SK-N-SH treated with all-trans-retinoic acid at 6 μM for 48 hours (cell line): ENCODE measurements at regions not wholly inside any gene's neighbourhood (a gene's known extent, or its start where the extent isn't known, plus 50 kb on each side); places are given as distances from the start of the nearest gene placed in this dataset.

Experiments used
- ATAC-seq: fragments of 200-7000 bp; cut with Tn5 transposase; 3 replicates; pipeline ENCODE4 v1.9.1; 2020; ENCODE audit warnings: mild to moderate bottlenecking, moderate library complexity
- ARNTL ChIP-seq: fragments of 450-650 bp; formaldehyde crosslinking; IDR thresholded peaks from 2 replicates; pipeline ENCODE4 v1.5.0; 2020; ENCODE audit warnings: low read depth, mild to moderate bottlenecking, moderate library complexity, borderline replicate concordance
- BACH2 ChIP-seq: fragments of 250-450 bp; sonication (Bioruptor Pico); IDR thresholded peaks from 2 replicates; pipeline ENCODE4 v1.9.0; 2021; ENCODE audit warnings: mild to moderate bottlenecking, borderline replicate concordance
- CREB5 ChIP-seq: fragments of 250-450 bp; sonication (Bioruptor Pico); IDR thresholded peaks from 2 replicates; pipeline ENCODE4 v1.5.1; 2020; ENCODE audit warnings: low read depth, mild to moderate bottlenecking, moderate library complexity
- CSDC2 ChIP-seq: fragments of 250-450 bp; sonication (Bioruptor Pico); IDR thresholded peaks from 2 replicates; pipeline ENCODE4 v1.5.0; 2020; ENCODE audit warnings: mild to moderate bottlenecking, moderate library complexity
- ESRRG ChIP-seq: fragments of 250-450 bp; sonication (Bioruptor Pico); IDR thresholded peaks from 2 replicates; pipeline ENCODE4 v1.6.1; 2021; ENCODE audit warnings: mild to moderate bottlenecking
- GLIS3 ChIP-seq: fragments of 250-450 bp; sonication (Bioruptor Pico); IDR thresholded peaks from 2 replicates; pipeline ENCODE4 v1.5.0; 2020; ENCODE audit warnings: mild to moderate bottlenecking, moderate library complexity
- ISL1 ChIP-seq: fragments of 250-450 bp; sonication (Bioruptor Pico); IDR thresholded peaks from 2 replicates; pipeline ENCODE4 v2.1.2; 2022; ENCODE audit warnings: mild to moderate bottlenecking, moderate library complexity
- OSR1 ChIP-seq: fragments of 250-450 bp; sonication (Bioruptor Pico); IDR thresholded peaks from 2 replicates; pipeline ENCODE4 v1.8.0; 2022; ENCODE audit warnings: moderate library complexity, mild to moderate bottlenecking, inconsistent platforms
- PPARA ChIP-seq: fragments of 250-450 bp; sonication (Bioruptor Pico); IDR thresholded peaks from 2 replicates; pipeline ENCODE4 v1.5.0; 2020; ENCODE audit warnings: mild to moderate bottlenecking, borderline replicate concordance
- RARB ChIP-seq: fragments of 250-450 bp; sonication (Bioruptor Pico); IDR thresholded peaks from 2 replicates; pipeline ENCODE4 v1.8.0; 2021; ENCODE audit warnings: mild to moderate bottlenecking, moderate library complexity
- TCF4 ChIP-seq: fragments of 250-450 bp; sonication (Bioruptor Pico); IDR thresholded peaks from 2 replicates; pipeline ENCODE4 v1.8.0; 2021; ENCODE audit warnings: mild to moderate bottlenecking, moderate library complexity, borderline replicate concordance
- TOX ChIP-seq: fragments of 250-450 bp; sonication (Bioruptor Pico); IDR thresholded peaks from 2 replicates; pipeline ENCODE4 v1.8.0; 2021; ENCODE audit warnings: mild to moderate bottlenecking, moderate library complexity, borderline replicate concordance
- TSHZ2 ChIP-seq: fragments of 250-450 bp; sonication (Bioruptor Pico); IDR thresholded peaks from 2 replicates; pipeline ENCODE4 v1.5.0; 2020; ENCODE audit warnings: mild to moderate bottlenecking, moderate library complexity
- ZC3H10 ChIP-seq: fragments of 250-450 bp; sonication (Bioruptor Pico); IDR thresholded peaks from 2 replicates; pipeline ENCODE4 v1.5.1; 2021; ENCODE audit warnings: mild to moderate bottlenecking, moderate library complexity
- ZFP3 ChIP-seq: fragments of 250-450 bp; sonication (Bioruptor Pico); IDR thresholded peaks from 2 replicates; pipeline ENCODE4 v1.5.0; 2020; ENCODE audit warnings: mild to moderate bottlenecking, moderate library complexity
- ZFP30 ChIP-seq: fragments of 450-650 bp; formaldehyde crosslinking; IDR thresholded peaks from 2 replicates; pipeline ENCODE4 v1.5.0; 2022; ENCODE audit warnings: mild to moderate bottlenecking, moderate library complexity
- ZNF565 ChIP-seq: fragments of 450-650 bp; formaldehyde crosslinking; conservative IDR thresholded peaks from 2 replicates; pipeline ENCODE4 v1.5.0; 2020; ENCODE audit warnings: low read depth, mild to moderate bottlenecking, moderate library complexity
- ZNF70 ChIP-seq: fragments of 450-650 bp; formaldehyde crosslinking; IDR thresholded peaks from 2 replicates; pipeline ENCODE4 v1.5.0; 2020; ENCODE audit warnings: mild to moderate bottlenecking, moderate library complexity
- ZNF8 ChIP-seq: fragments of 450-650 bp; formaldehyde crosslinking; IDR thresholded peaks from 2 replicates; pipeline ENCODE4 v1.5.0; 2020; ENCODE audit warnings: mild to moderate bottlenecking, moderate library complexity
- TF ChIP-seq, protein P1 (sequence below): fragments of 250-450 bp; sonication (Bioruptor Pico); IDR thresholded peaks from 2 replicates; pipeline ENCODE4 v1.8.0; 2020; ENCODE audit warnings: mild to moderate bottlenecking, moderate library complexity, borderline replicate concordance
- TF ChIP-seq, protein P2 (sequence below): fragments of 250-450 bp; sonication (Bioruptor Pico); IDR thresholded peaks from 2 replicates; pipeline ENCODE4 v1.5.1; 2021; ENCODE audit warnings: mild to moderate bottlenecking, moderate library complexity

GRCh38 chr6:76418560-76419223, 346.2 kb upstream of the IMPG1 start:
- no peak for TF ChIP-seq BACH2
- no peak for TF ChIP-seq ZNF70
- no peak for TF ChIP-seq TSHZ2 (CRISPR knock-in tag)
- TF ChIP-seq ZC3H10 (CRISPR knock-in tag) = no peak
- no peak for TF ChIP-seq ZNF565 (CRISPR knock-in tag)
- no peak for TF ChIP-seq ZNF8
- TF ChIP-seq GLIS3 (CRISPR knock-in tag) = no peak
- TF ChIP-seq ESRRG (CRISPR knock-in tag) = no peak
- ATAC-seq = no peak

DNA sequence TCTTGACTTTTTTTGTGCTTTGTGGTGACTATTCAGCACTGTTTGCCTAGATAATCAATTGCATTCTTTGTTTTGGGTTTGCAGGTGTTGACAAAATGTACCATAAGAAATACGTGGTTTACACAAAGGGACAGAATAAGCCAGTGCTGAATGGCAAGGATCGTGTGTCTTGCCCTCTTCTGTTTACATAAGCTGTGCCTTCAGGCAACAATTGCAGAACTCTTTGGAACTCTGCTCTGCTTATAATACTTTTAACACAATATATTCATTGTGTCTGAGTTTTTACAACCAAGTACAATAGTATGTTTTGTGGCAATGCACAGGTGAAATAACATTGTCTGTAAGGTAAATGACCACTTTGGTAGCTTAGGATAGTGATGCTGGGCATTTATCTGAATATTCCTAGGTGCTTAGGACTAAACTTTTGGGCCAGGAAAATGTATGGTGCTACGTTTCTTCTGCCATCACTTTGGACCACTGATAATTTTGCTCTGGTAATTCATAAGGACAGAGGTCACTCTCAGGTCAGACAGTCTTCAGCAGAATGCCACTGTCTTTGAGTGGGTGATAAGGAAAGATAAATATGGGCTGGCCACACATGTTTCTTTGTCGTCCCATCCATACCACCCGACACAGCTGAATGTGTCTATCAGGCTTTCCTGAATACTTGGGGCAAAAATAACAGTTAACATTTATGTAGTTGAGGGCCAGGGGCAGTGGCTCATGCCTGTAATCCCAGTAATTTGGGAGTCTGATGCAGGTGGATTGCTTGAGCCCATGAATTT, 344.6 kb upstream of the IMPG1 start:
- ATAC-seq = no peak
- no peak for TF ChIP-seq ISL1 (CRISPR knock-in tag)
- no peak for TF ChIP-seq BACH2
- TF ChIP-seq ARNTL = no peak
- TF ChIP-seq, all 23 proteins: peak for 0

DNA sequence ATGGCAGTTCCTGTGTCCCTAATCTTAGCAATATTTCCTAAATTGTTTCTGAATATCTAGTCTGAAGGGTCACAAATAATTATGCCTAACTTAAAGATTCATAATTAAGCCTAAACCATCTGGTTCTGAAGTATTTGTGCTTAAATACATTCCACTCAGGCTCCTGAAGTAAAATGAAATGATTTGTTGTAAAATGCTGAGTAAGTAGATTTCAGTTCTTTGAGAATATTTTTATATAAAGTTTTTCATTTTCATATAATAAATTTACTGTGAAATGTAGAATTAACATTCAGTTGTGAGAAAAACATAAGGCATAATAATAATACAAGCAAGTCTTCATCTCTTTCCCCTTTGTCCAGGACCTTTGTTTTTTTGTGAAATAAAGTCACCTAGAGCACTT, 330.6 kb upstream of the IMPG1 start:
- TF ChIP-seq TOX (CRISPR knock-in tag) = no peak
- no peak for TF ChIP-seq ZNF565 (CRISPR knock-in tag)
- no peak for TF ChIP-seq TCF4 (CRISPR knock-in tag)
- no peak for TF ChIP-seq RARB
- TF ChIP-seq PPARA (CRISPR knock-in tag) = no peak
- no peak for TF ChIP-seq OSR1 (CRISPR knock-in tag)
- TF ChIP-seq ISL1 (CRISPR knock-in tag) = no peak
- TF ChIP-seq ZFP3 = no peak
- ATAC-seq = no peak

DNA sequence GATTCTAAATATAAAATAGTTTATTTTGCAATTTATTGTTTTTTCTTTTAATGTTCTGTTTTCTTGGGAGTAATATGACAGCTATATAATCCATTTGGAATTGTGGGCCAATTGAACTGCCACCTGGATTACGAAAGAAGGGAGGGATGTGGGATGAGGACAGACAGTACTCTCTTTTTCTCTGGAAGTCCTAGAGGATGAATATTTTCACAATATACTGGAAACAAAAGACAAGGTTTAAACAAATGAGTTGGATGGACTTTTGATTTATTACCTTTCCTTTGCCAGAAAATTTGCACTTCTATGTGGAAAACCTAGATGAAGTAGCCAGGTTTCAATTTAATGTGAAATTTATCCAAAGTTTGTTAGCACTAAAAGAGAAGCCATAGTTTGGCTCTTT, 325.5 kb upstream of the IMPG1 start:
- TF ChIP-seq ZC3H10 (CRISPR knock-in tag) (no peak), CREB5 (CRISPR knock-in tag) (no peak), ZFP30 (CRISPR knock-in tag) (no peak), GLIS3 (CRISPR knock-in tag) (no peak), TOX (CRISPR knock-in tag) (no peak), ZFP3 (no peak), TSHZ2 (CRISPR knock-in tag) (no peak), ZNF565 (CRISPR knock-in tag) (no peak), ESRRG (CRISPR knock-in tag) (no peak), OSR1 (CRISPR knock-in tag) (no peak), TCF4 (CRISPR knock-in tag) (no peak), BACH2 (no peak), CSDC2 (CRISPR knock-in tag) (no peak), ZNF8 (no peak)
- TF ChIP-seq, protein P1, sequence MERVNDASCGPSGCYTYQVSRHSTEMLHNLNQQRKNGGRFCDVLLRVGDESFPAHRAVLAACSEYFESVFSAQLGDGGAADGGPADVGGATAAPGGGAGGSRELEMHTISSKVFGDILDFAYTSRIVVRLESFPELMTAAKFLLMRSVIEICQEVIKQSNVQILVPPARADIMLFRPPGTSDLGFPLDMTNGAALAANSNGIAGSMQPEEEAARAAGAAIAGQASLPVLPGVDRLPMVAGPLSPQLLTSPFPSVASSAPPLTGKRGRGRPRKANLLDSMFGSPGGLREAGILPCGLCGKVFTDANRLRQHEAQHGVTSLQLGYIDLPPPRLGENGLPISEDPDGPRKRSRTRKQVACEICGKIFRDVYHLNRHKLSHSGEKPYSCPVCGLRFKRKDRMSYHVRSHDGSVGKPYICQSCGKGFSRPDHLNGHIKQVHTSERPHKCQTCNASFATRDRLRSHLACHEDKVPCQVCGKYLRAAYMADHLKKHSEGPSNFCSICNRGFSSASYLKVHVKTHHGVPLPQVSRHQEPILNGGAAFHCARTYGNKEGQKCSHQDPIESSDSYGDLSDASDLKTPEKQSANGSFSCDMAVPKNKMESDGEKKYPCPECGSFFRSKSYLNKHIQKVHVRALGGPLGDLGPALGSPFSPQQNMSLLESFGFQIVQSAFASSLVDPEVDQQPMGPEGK (CRISPR knock-in tag) = no peak
- TF ChIP-seq, protein P2, sequence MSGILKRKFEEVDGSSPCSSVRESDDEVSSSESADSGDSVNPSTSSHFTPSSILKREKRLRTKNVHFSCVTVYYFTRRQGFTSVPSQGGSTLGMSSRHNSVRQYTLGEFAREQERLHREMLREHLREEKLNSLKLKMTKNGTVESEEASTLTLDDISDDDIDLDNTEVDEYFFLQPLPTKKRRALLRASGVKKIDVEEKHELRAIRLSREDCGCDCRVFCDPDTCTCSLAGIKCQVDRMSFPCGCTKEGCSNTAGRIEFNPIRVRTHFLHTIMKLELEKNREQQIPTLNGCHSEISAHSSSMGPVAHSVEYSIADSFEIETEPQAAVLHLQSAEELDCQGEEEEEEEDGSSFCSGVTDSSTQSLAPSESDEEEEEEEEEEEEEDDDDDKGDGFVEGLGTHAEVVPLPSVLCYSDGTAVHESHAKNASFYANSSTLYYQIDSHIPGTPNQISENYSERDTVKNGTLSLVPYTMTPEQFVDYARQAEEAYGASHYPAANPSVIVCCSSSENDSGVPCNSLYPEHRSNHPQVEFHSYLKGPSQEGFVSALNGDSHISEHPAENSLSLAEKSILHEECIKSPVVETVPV = no peak
- no peak for ATAC-seq
